H9 (cell line): ENCODE measurements at regions not wholly inside any gene's neighbourhood (a gene's known extent, or its start where the extent isn't known, plus 50 kb on each side); places are given as distances from the start of the nearest gene placed in this dataset.

Experiments used
- DNase-seq: peaks from one replicate; pipeline ENCODE4 v3.0.0-alpha.2; 2017
- H2AFZ ChIP-seq: one replicate; pipeline ENCODE4 v1.6.1; 2013; ENCODE audit warnings: mild to moderate bottlenecking, low read length, control low read depth, moderate library complexity
- H2AK5ac ChIP-seq: 2 replicates; pipeline ENCODE4 v1.6.1; 2013; ENCODE audit warnings: low read length, control low read depth, mixed read lengths; ENCODE audit not compliant: insufficient read length
- H2BK120ac ChIP-seq: one replicate; pipeline ENCODE4 v1.6.1; 2013; ENCODE audit warnings: low read depth, mild to moderate bottlenecking, low read length, control low read depth, inconsistent platforms; ENCODE audit not compliant: poor library complexity, severe bottlenecking
- H2BK12ac ChIP-seq: 2 replicates; pipeline ENCODE4 v1.6.1; 2013; ENCODE audit warnings: low read length, control low read depth, mixed read lengths, low read depth; ENCODE audit not compliant: insufficient read length
- H2BK15ac ChIP-seq: 2 replicates; pipeline ENCODE4 v1.6.1; 2013; ENCODE audit warnings: low read depth, low read length, control low read depth
- H2BK20ac ChIP-seq: one replicate; pipeline ENCODE4 v1.6.1; 2013; ENCODE audit warnings: low read depth, mild to moderate bottlenecking, low read length, control low read depth, inconsistent platforms; ENCODE audit not compliant: poor library complexity, severe bottlenecking
- H2BK5ac ChIP-seq: 2 replicates; pipeline ENCODE4 v1.6.1; 2013; ENCODE audit warnings: low read length, control low read depth, mixed read lengths; ENCODE audit not compliant: insufficient read length
- H3K14ac ChIP-seq: 2 replicates; pipeline ENCODE4 v1.6.1; 2013; ENCODE audit warnings: low read length, control low read depth; ENCODE audit not compliant: insufficient read depth
- H3K18ac ChIP-seq: 2 replicates; pipeline ENCODE4 v1.6.1; 2013; ENCODE audit warnings: low read depth, mild to moderate bottlenecking, mixed read lengths, low read length, control low read depth; ENCODE audit not compliant: insufficient read length
- H3K23ac ChIP-seq: 2 replicates; pipeline ENCODE4 v1.6.1; 2013; ENCODE audit warnings: low read length, control low read depth, mixed read lengths, low read depth; ENCODE audit not compliant: insufficient read length
- H3K23me2 ChIP-seq: 2 replicates; pipeline ENCODE4 v1.6.1; 2013; ENCODE audit warnings: low read depth, mild to moderate bottlenecking, mixed read lengths, low read length, control low read depth; ENCODE audit not compliant: insufficient read length, poor library complexity, severe bottlenecking
- H3K27ac ChIP-seq: 2 replicates; pipeline ENCODE4 v1.5.1; 2013; ENCODE audit warnings: low read length, control low read depth, mixed read lengths, low read depth; ENCODE audit not compliant: insufficient read length
- H3K27me3 ChIP-seq: 2 replicates; pipeline ENCODE4 v1.6.1; 2013; ENCODE audit warnings: low read length, control low read depth, inconsistent platforms; ENCODE audit not compliant: insufficient read depth
- H3K4ac ChIP-seq: 2 replicates; pipeline ENCODE4 v1.6.1; 2013; ENCODE audit warnings: low read depth, mild to moderate bottlenecking, control low read depth, inconsistent platforms, low read length, moderate library complexity
- H3K4me1 ChIP-seq: 2 replicates; pipeline ENCODE4 v1.6.1; 2013; ENCODE audit warnings: low read length, control low read depth, inconsistent platforms; ENCODE audit not compliant: insufficient read depth
- H3K4me2 ChIP-seq: 2 replicates; pipeline ENCODE4 v1.6.1; 2013; ENCODE audit warnings: low read length, control low read depth, mixed read lengths; ENCODE audit not compliant: insufficient read length, insufficient read depth
- H3K56ac ChIP-seq: 2 replicates; pipeline ENCODE4 v1.6.1; 2013; ENCODE audit warnings: low read depth, mild to moderate bottlenecking, mixed read lengths, low read length, control low read depth; ENCODE audit not compliant: insufficient read length
- H3K79me1 ChIP-seq: 2 replicates; pipeline ENCODE4 v1.6.1; 2013; ENCODE audit warnings: low read depth, mild to moderate bottlenecking, moderate library complexity, low read length, control low read depth, inconsistent platforms; ENCODE audit not compliant: insufficient read depth, poor library complexity, severe bottlenecking
- H3K79me2 ChIP-seq: 2 replicates; pipeline ENCODE4 v1.6.1; 2013; ENCODE audit warnings: low read length, control low read depth, inconsistent platforms; ENCODE audit not compliant: insufficient read depth
- H3K9ac ChIP-seq: 2 replicates; pipeline ENCODE4 v1.6.1; 2013; ENCODE audit warnings: low read length, control low read depth, mixed read lengths; ENCODE audit not compliant: insufficient read length; ENCODE audit errors: extremely low read depth
- H3K9me3 ChIP-seq: one replicate; pipeline ENCODE4 v1.6.1; 2013; ENCODE audit warnings: low read depth, low read length, inconsistent platforms; ENCODE audit not compliant: control insufficient read depth
- H3T11ph ChIP-seq: one replicate; pipeline ENCODE4 v1.6.1; 2013; ENCODE audit warnings: mild to moderate bottlenecking, low read length, control low read depth, inconsistent platforms
- H4K20me1 ChIP-seq: one replicate; pipeline ENCODE4 v1.6.1; 2013; ENCODE audit not compliant: control insufficient read depth, insufficient read length, insufficient read depth
- H4K5ac ChIP-seq: 2 replicates; pipeline ENCODE4 v1.6.1; 2013; ENCODE audit warnings: low read depth, mild to moderate bottlenecking, mixed read lengths, low read length, control low read depth; ENCODE audit not compliant: insufficient read length
- H4K8ac ChIP-seq: replicated peaks from 2 replicates; pipeline ENCODE4 v1.6.1; 2013; ENCODE audit warnings: low read length, control low read depth, mixed read lengths, low read depth; ENCODE audit not compliant: insufficient read length
- H4K91ac ChIP-seq: 2 replicates; pipeline ENCODE4 v1.6.1; 2013; ENCODE audit warnings: low read depth, mild to moderate bottlenecking, moderate library complexity, mixed read lengths, low read length, control low read depth; ENCODE audit not compliant: insufficient read length
- H3K27ac Mint-ChIP-seq, 3 experiments: 2 replicates in 2 of 3; 3 replicates in 1 of 3; pipeline ENCODE4 v1.8.0; 2020 to 2021; ENCODE audit warnings: mixed read lengths in 3 of 3, mild to moderate bottlenecking in 1 of 3, moderate library complexity in 1 of 3
- H3K27me3 Mint-ChIP-seq: 2 replicates; pipeline ENCODE4 v1.8.0; 2021; ENCODE audit warnings: low read depth, mild to moderate bottlenecking, moderate library complexity, mixed read lengths
- H3K36me3 Mint-ChIP-seq, 3 experiments: 2 replicates in 2 of 3; 3 replicates in 1 of 3; pipeline ENCODE4 v1.8.0; 2020 to 2021; ENCODE audit warnings: low read depth in 3 of 3, mixed read lengths in 3 of 3; ENCODE audit not compliant: insufficient read depth in 1 of 3
- H3K4me1 Mint-ChIP-seq, 2 experiments: 2 replicates each; pipeline ENCODE4 v1.8.0; 2020; ENCODE audit warnings: mixed read lengths in 2 of 2
- H3K4me3 Mint-ChIP-seq, 2 experiments: 2 replicates in 1 of 2; 3 replicates in 1 of 2; pipeline ENCODE4 v1.8.0; 2020 to 2021; ENCODE audit warnings: mild to moderate bottlenecking in 2 of 2, mixed read lengths in 2 of 2, moderate library complexity in 1 of 2
- H3K9me3 Mint-ChIP-seq, 2 experiments: 2 replicates in 1 of 2; 3 replicates in 1 of 2; pipeline ENCODE4 v1.8.0; 2020; ENCODE audit warnings: mild to moderate bottlenecking in 2 of 2, mixed read lengths in 2 of 2, moderate library complexity in 1 of 2
- CTCF ChIP-seq: fragments of 200-600 bp; sonication (generic); conservative IDR thresholded peaks from 3 replicates; pipeline ENCODE4 v1.8.0; 2021; ENCODE audit warnings: antibody characterized with exemption, mild to moderate bottlenecking
- WGBS: extraction: QIAGEN DNeasy Blood & Tissue Kit; methylation state at CpG from one replicate; pipeline ENCODE4 v1.1.7; 2013; ENCODE audit warnings: missing lambda C conversion rate, low lambda C conversion rate, mixed read lengths; ENCODE audit not compliant: insufficient read length; ENCODE audit errors: extremely low coverage; 5-methylcytosine and 5-hydroxymethylcytosine counted together

- H3K79me2 ChIP-seq, result no peaks in the 10 kb centered on the region
- H3K23ac ChIP-seq, result no peak overlapping the region
- no peak overlapping the region for H3K27ac ChIP-seq
- Mint-ChIP-seq H3K9me3 (peaks cover under 1% of the 10 kb centered on the region in 2 experiments; a peak in 1 of 5 replicates), H3K36me3 (no peaks in the 10 kb centered on the region), H3K27me3 (no peaks in the 10 kb centered on the region), H3K27ac (no peak overlapping the region), H3K4me1 (peaks cover 2 to 8% of the 10 kb centered on the region in 2 experiments; a peak in 3 of 4 replicates), H3K4me3 (no peak overlapping the region)
- H2AK5ac ChIP-seq, result no peak overlapping the region
- H2BK12ac ChIP-seq, result no peak overlapping the region
- no peaks in the 10 kb centered on the region for H3K27me3 ChIP-seq
- H2BK15ac ChIP-seq, result no peak overlapping the region
- H3K79me1 ChIP-seq, result no peaks in the 10 kb centered on the region
- no peak overlapping the region for H3T11ph ChIP-seq
- H3K9me3 ChIP-seq, result no peaks in the 10 kb centered on the region
- H3K4me1 ChIP-seq, result no peaks in the 10 kb centered on the region
- H3K9ac ChIP-seq, result no peak overlapping the region
- no peak overlapping the region for H3K56ac ChIP-seq
- TF ChIP-seq CTCF, result no peak
- no peak overlapping the region for H4K5ac ChIP-seq
- H2AFZ ChIP-seq, result no peak overlapping the region
- no peak for DNase-seq
- H4K91ac ChIP-seq, result no peak overlapping the region
- H3K4me2 ChIP-seq, result no peak overlapping the region
- H2BK5ac ChIP-seq, result no peak overlapping the region
- H2BK20ac ChIP-seq, result no peak overlapping the region
- no CpG with 5 or more reads among the region's 4 CpGs for WGBS
- no peak overlapping the region for H4K8ac ChIP-seq
- no peak overlapping the region for H3K18ac ChIP-seq
- H3K4ac ChIP-seq, result no peak overlapping the region
- H2BK120ac ChIP-seq, result no peak overlapping the region
- H3K23me2 ChIP-seq, result no peaks in the 10 kb centered on the region
- H4K20me1 ChIP-seq, result no peaks in the 10 kb centered on the region
- H3K14ac ChIP-seq, result no peak overlapping the region
Measured at GRCh38 chr2:4353668-4354067, 650.3 kb downstream of the DCDC2C start.
